H9 (cell line): ENCODE measurements at regions not wholly inside any gene's neighbourhood (a gene's known extent, or its start where the extent isn't known, plus 50 kb on each side); places are given as distances from the start of the nearest gene placed in this dataset.

Source experiments
- DNase-seq: peaks from one replicate; pipeline ENCODE4 v3.0.0-alpha.2; 2017
- H2AFZ ChIP-seq: one replicate; pipeline ENCODE4 v1.6.1; 2013; ENCODE audit warnings: mild to moderate bottlenecking, low read length, control low read depth, moderate library complexity
- H2AK5ac ChIP-seq: 2 replicates; pipeline ENCODE4 v1.6.1; 2013; ENCODE audit warnings: low read length, control low read depth, mixed read lengths; ENCODE audit not compliant: insufficient read length
- H2BK120ac ChIP-seq: one replicate; pipeline ENCODE4 v1.6.1; 2013; ENCODE audit warnings: low read depth, mild to moderate bottlenecking, low read length, control low read depth, inconsistent platforms; ENCODE audit not compliant: poor library complexity, severe bottlenecking
- H2BK12ac ChIP-seq: 2 replicates; pipeline ENCODE4 v1.6.1; 2013; ENCODE audit warnings: low read length, control low read depth, mixed read lengths, low read depth; ENCODE audit not compliant: insufficient read length
- H2BK15ac ChIP-seq: 2 replicates; pipeline ENCODE4 v1.6.1; 2013; ENCODE audit warnings: low read depth, low read length, control low read depth
- H2BK20ac ChIP-seq: one replicate; pipeline ENCODE4 v1.6.1; 2013; ENCODE audit warnings: low read depth, mild to moderate bottlenecking, low read length, control low read depth, inconsistent platforms; ENCODE audit not compliant: poor library complexity, severe bottlenecking
- H2BK5ac ChIP-seq: 2 replicates; pipeline ENCODE4 v1.6.1; 2013; ENCODE audit warnings: low read length, control low read depth, mixed read lengths; ENCODE audit not compliant: insufficient read length
- H3K14ac ChIP-seq: 2 replicates; pipeline ENCODE4 v1.6.1; 2013; ENCODE audit warnings: low read length, control low read depth; ENCODE audit not compliant: insufficient read depth
- H3K18ac ChIP-seq: 2 replicates; pipeline ENCODE4 v1.6.1; 2013; ENCODE audit warnings: low read depth, mild to moderate bottlenecking, mixed read lengths, low read length, control low read depth; ENCODE audit not compliant: insufficient read length
- H3K23ac ChIP-seq: 2 replicates; pipeline ENCODE4 v1.6.1; 2013; ENCODE audit warnings: low read length, control low read depth, mixed read lengths, low read depth; ENCODE audit not compliant: insufficient read length
- H3K23me2 ChIP-seq: 2 replicates; pipeline ENCODE4 v1.6.1; 2013; ENCODE audit warnings: low read depth, mild to moderate bottlenecking, mixed read lengths, low read length, control low read depth; ENCODE audit not compliant: insufficient read length, poor library complexity, severe bottlenecking
- H3K27ac ChIP-seq: 2 replicates; pipeline ENCODE4 v1.5.1; 2013; ENCODE audit warnings: low read length, control low read depth, mixed read lengths, low read depth; ENCODE audit not compliant: insufficient read length
- H3K27me3 ChIP-seq: 2 replicates; pipeline ENCODE4 v1.6.1; 2013; ENCODE audit warnings: low read length, control low read depth, inconsistent platforms; ENCODE audit not compliant: insufficient read depth
- H3K4ac ChIP-seq: 2 replicates; pipeline ENCODE4 v1.6.1; 2013; ENCODE audit warnings: low read depth, mild to moderate bottlenecking, control low read depth, inconsistent platforms, low read length, moderate library complexity
- H3K4me1 ChIP-seq: 2 replicates; pipeline ENCODE4 v1.6.1; 2013; ENCODE audit warnings: low read length, control low read depth, inconsistent platforms; ENCODE audit not compliant: insufficient read depth
- H3K4me2 ChIP-seq: 2 replicates; pipeline ENCODE4 v1.6.1; 2013; ENCODE audit warnings: low read length, control low read depth, mixed read lengths; ENCODE audit not compliant: insufficient read length, insufficient read depth
- H3K56ac ChIP-seq: 2 replicates; pipeline ENCODE4 v1.6.1; 2013; ENCODE audit warnings: low read depth, mild to moderate bottlenecking, mixed read lengths, low read length, control low read depth; ENCODE audit not compliant: insufficient read length
- H3K79me1 ChIP-seq: 2 replicates; pipeline ENCODE4 v1.6.1; 2013; ENCODE audit warnings: low read depth, mild to moderate bottlenecking, moderate library complexity, low read length, control low read depth, inconsistent platforms; ENCODE audit not compliant: insufficient read depth, poor library complexity, severe bottlenecking
- H3K79me2 ChIP-seq: 2 replicates; pipeline ENCODE4 v1.6.1; 2013; ENCODE audit warnings: low read length, control low read depth, inconsistent platforms; ENCODE audit not compliant: insufficient read depth
- H3K9ac ChIP-seq: 2 replicates; pipeline ENCODE4 v1.6.1; 2013; ENCODE audit warnings: low read length, control low read depth, mixed read lengths; ENCODE audit not compliant: insufficient read length; ENCODE audit errors: extremely low read depth
- H3K9me3 ChIP-seq: one replicate; pipeline ENCODE4 v1.6.1; 2013; ENCODE audit warnings: low read depth, low read length, inconsistent platforms; ENCODE audit not compliant: control insufficient read depth
- H3T11ph ChIP-seq: one replicate; pipeline ENCODE4 v1.6.1; 2013; ENCODE audit warnings: mild to moderate bottlenecking, low read length, control low read depth, inconsistent platforms
- H4K20me1 ChIP-seq: one replicate; pipeline ENCODE4 v1.6.1; 2013; ENCODE audit not compliant: control insufficient read depth, insufficient read length, insufficient read depth
- H4K5ac ChIP-seq: 2 replicates; pipeline ENCODE4 v1.6.1; 2013; ENCODE audit warnings: low read depth, mild to moderate bottlenecking, mixed read lengths, low read length, control low read depth; ENCODE audit not compliant: insufficient read length
- H4K8ac ChIP-seq: replicated peaks from 2 replicates; pipeline ENCODE4 v1.6.1; 2013; ENCODE audit warnings: low read length, control low read depth, mixed read lengths, low read depth; ENCODE audit not compliant: insufficient read length
- H4K91ac ChIP-seq: 2 replicates; pipeline ENCODE4 v1.6.1; 2013; ENCODE audit warnings: low read depth, mild to moderate bottlenecking, moderate library complexity, mixed read lengths, low read length, control low read depth; ENCODE audit not compliant: insufficient read length
- H3K27ac Mint-ChIP-seq, 3 experiments: 2 replicates in 2 of 3; 3 replicates in 1 of 3; pipeline ENCODE4 v1.8.0; 2020 to 2021; ENCODE audit warnings: mixed read lengths in 3 of 3, mild to moderate bottlenecking in 1 of 3, moderate library complexity in 1 of 3
- H3K27me3 Mint-ChIP-seq: 2 replicates; pipeline ENCODE4 v1.8.0; 2021; ENCODE audit warnings: low read depth, mild to moderate bottlenecking, moderate library complexity, mixed read lengths
- H3K36me3 Mint-ChIP-seq, 3 experiments: 2 replicates in 2 of 3; 3 replicates in 1 of 3; pipeline ENCODE4 v1.8.0; 2020 to 2021; ENCODE audit warnings: low read depth in 3 of 3, mixed read lengths in 3 of 3; ENCODE audit not compliant: insufficient read depth in 1 of 3
- H3K4me1 Mint-ChIP-seq, 2 experiments: 2 replicates each; pipeline ENCODE4 v1.8.0; 2020; ENCODE audit warnings: mixed read lengths in 2 of 2
- H3K4me3 Mint-ChIP-seq, 2 experiments: 2 replicates in 1 of 2; 3 replicates in 1 of 2; pipeline ENCODE4 v1.8.0; 2020 to 2021; ENCODE audit warnings: mild to moderate bottlenecking in 2 of 2, mixed read lengths in 2 of 2, moderate library complexity in 1 of 2
- H3K9me3 Mint-ChIP-seq, 2 experiments: 2 replicates in 1 of 2; 3 replicates in 1 of 2; pipeline ENCODE4 v1.8.0; 2020; ENCODE audit warnings: mild to moderate bottlenecking in 2 of 2, mixed read lengths in 2 of 2, moderate library complexity in 1 of 2
- WGBS: extraction: QIAGEN DNeasy Blood & Tissue Kit; methylation state at CpG from one replicate; pipeline ENCODE4 v1.1.7; 2013; ENCODE audit warnings: missing lambda C conversion rate, low lambda C conversion rate, mixed read lengths; ENCODE audit not compliant: insufficient read length; ENCODE audit errors: extremely low coverage; 5-methylcytosine and 5-hydroxymethylcytosine counted together
- TF ChIP-seq, protein P1 (sequence below): fragments of 200-600 bp; sonication (generic); conservative IDR thresholded peaks from 3 replicates; pipeline ENCODE4 v1.8.0; 2021; ENCODE audit warnings: antibody characterized with exemption, mild to moderate bottlenecking

DNA sequence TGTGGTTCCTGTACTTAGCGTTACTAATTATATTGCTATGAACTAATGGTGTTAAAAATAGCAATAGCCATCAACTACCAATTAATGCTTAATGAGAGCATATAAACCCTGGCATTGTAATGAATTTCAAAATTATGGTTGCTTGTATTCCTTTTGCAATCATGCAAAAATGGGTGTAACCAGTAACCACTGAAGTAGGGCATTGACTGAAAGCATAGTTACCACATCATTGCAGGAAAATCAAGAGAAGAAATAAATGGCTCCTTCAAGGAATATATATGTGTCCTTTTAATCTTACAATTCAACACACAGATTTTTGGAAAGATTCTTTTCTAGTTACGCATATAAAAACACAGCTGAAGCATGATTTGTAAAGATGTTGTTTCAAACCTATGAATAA is 328.3 kb upstream of the AGTR1 start:
- no peak overlapping the region for H3K27ac ChIP-seq
- H2BK12ac ChIP-seq = no peak overlapping the region
- no peaks in the 10 kb centered on the region for H3K4me1 Mint-ChIP-seq
- no peak overlapping the region for H2AK5ac ChIP-seq
- H3T11ph ChIP-seq = no peak overlapping the region
- no peak overlapping the region for H2BK5ac ChIP-seq
- H3K4ac ChIP-seq = no peak overlapping the region
- no peaks in the 10 kb centered on the region for H3K9me3 ChIP-seq
- no peak overlapping the region for H4K5ac ChIP-seq
- peaks cover 0 to 2% of the 10 kb centered on the region in 2 experiments; a peak in 1 of 5 replicates for H3K9me3 Mint-ChIP-seq
- TF ChIP-seq, protein P1, sequence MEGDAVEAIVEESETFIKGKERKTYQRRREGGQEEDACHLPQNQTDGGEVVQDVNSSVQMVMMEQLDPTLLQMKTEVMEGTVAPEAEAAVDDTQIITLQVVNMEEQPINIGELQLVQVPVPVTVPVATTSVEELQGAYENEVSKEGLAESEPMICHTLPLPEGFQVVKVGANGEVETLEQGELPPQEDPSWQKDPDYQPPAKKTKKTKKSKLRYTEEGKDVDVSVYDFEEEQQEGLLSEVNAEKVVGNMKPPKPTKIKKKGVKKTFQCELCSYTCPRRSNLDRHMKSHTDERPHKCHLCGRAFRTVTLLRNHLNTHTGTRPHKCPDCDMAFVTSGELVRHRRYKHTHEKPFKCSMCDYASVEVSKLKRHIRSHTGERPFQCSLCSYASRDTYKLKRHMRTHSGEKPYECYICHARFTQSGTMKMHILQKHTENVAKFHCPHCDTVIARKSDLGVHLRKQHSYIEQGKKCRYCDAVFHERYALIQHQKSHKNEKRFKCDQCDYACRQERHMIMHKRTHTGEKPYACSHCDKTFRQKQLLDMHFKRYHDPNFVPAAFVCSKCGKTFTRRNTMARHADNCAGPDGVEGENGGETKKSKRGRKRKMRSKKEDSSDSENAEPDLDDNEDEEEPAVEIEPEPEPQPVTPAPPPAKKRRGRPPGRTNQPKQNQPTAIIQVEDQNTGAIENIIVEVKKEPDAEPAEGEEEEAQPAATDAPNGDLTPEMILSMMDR = no peak
- H3K79me1 ChIP-seq = no peaks in the 10 kb centered on the region
- H3K79me2 ChIP-seq = no peaks in the 10 kb centered on the region
- H3K4me3 Mint-ChIP-seq = no peak overlapping the region
- no peaks in the 10 kb centered on the region for H3K27me3 Mint-ChIP-seq
- peaks cover 0 to 4% (median 0%) of the 10 kb centered on the region in 3 experiments; a peak in 1 of 7 replicates for H3K36me3 Mint-ChIP-seq
- no CpG with 5 or more reads among the region's 2 CpGs for WGBS
- no peaks in the 10 kb centered on the region for H3K27me3 ChIP-seq
- H2AFZ ChIP-seq = no peak overlapping the region
- no peak overlapping the region for H3K56ac ChIP-seq
- H4K91ac ChIP-seq = no peak overlapping the region
- H4K20me1 ChIP-seq = no peaks in the 10 kb centered on the region
- DNase-seq = no peak
- no peak overlapping the region for H3K23ac ChIP-seq
- no peak overlapping the region for H2BK15ac ChIP-seq
- H3K23me2 ChIP-seq = no peaks in the 10 kb centered on the region
- H4K8ac ChIP-seq = no peak overlapping the region
- no peak overlapping the region for H3K4me2 ChIP-seq
- no peak overlapping the region for H3K9ac ChIP-seq
- H3K18ac ChIP-seq = no peak overlapping the region
- H2BK20ac ChIP-seq = no peak overlapping the region
- no peak overlapping the region for H3K14ac ChIP-seq
- no peak overlapping the region for H3K27ac Mint-ChIP-seq
- H2BK120ac ChIP-seq = no peak overlapping the region
- no peaks in the 10 kb centered on the region for H3K4me1 ChIP-seq
